ENCODE measurements at regions not wholly inside any gene's neighbourhood (a gene's known extent, or its start where the extent isn't known, plus 50 kb on each side); places are given as distances from the start of the nearest gene placed in this dataset.

DNA sequence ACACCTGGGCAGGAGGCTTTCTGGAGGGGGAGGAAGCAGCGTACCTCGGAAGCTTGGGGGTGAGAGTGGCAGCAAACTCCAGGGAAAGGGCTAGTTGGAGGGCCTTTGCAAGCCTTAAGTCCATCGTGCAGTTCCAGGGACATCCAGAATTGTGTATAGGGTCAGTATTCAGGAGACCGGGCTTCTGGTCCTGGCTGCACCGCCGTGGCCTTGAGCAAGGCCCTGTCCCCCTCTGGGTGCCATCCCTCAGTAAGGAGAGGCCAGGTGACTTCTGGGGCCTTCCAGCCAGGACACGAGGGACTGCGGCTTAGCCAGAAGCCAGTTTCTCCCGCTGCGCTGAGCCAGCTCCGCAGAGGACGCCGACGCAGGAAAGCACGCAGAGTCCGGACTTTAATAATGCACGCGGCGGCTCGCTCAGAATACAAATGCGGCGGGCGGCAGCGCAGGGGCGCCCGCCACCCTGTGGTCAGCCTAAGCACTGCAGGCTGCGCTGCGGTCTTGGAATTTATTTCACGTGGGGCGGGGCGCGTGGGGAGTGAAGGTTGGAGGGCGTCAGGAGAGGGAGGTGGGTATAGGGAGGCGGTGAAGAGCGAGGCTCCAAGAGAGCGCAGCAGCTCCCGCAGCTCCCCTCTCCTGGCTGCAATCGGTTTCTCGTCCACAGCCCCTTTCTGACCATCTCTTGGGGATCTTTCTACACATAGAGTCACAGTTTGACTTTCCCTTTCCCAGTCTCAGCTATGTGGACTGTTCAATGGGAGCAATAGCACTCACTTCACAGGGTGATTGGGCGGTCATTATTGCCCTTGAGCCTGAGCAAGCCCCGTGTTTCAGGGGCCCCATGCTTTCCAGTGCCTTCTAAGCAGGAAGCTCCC is 94.1 kb upstream of the GPR50 start:
- Mint-ChIP-seq H3K27ac (no peak overlapping the region), H3K9me3 (no peaks in the 10 kb centered on the region), H3K36me3 (no peaks in the 10 kb centered on the region), H3K27me3 (ENCODE audit: low read depth in 2 of 2) (peaks cover 16 to 20% of the 10 kb centered on the region in 2 donors), H3K4me3 (no peak overlapping the region), H3K4me1 (peaks cover 0 to 10% of the 10 kb centered on the region in 2 donors)
- intact Hi-C loops (cut with micrococcal nuclease), result no loop called here
- H3K4me1 ChIP-seq (ENCODE audit: control insufficient read depth, insufficient read depth, low read length), result peaks cover 7% of the 10 kb centered on the region
- TF ChIP-seq, protein P1, sequence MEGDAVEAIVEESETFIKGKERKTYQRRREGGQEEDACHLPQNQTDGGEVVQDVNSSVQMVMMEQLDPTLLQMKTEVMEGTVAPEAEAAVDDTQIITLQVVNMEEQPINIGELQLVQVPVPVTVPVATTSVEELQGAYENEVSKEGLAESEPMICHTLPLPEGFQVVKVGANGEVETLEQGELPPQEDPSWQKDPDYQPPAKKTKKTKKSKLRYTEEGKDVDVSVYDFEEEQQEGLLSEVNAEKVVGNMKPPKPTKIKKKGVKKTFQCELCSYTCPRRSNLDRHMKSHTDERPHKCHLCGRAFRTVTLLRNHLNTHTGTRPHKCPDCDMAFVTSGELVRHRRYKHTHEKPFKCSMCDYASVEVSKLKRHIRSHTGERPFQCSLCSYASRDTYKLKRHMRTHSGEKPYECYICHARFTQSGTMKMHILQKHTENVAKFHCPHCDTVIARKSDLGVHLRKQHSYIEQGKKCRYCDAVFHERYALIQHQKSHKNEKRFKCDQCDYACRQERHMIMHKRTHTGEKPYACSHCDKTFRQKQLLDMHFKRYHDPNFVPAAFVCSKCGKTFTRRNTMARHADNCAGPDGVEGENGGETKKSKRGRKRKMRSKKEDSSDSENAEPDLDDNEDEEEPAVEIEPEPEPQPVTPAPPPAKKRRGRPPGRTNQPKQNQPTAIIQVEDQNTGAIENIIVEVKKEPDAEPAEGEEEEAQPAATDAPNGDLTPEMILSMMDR (IDR thresholded peaks at IDR 0.05), result peak; percentile 68
- H3K27ac ChIP-seq (ENCODE audit: low read length), result no peak overlapping the region
- 8% methylated on average over 37 of the region's 41 CpGs for WGBS (ENCODE audit: insufficient coverage)
- no peaks in the 10 kb centered on the region for H3K27me3 ChIP-seq (ENCODE audit: control insufficient read depth, insufficient read depth, low read length)
- no peaks in the 10 kb centered on the region for H3K9me3 ChIP-seq (ENCODE audit: control insufficient read depth, insufficient read depth, low read length)
- peak; percentile 24 to 65 for DNase-seq
- ATAC-seq, result peak; percentile 82 to 97 (median 92)
- no peak overlapping the region for H3K4me3 ChIP-seq (ENCODE audit: low read length)
- no peaks in the 10 kb centered on the region for H3K36me3 ChIP-seq (ENCODE audit: control insufficient read depth, insufficient read depth, low read length)

DNA sequence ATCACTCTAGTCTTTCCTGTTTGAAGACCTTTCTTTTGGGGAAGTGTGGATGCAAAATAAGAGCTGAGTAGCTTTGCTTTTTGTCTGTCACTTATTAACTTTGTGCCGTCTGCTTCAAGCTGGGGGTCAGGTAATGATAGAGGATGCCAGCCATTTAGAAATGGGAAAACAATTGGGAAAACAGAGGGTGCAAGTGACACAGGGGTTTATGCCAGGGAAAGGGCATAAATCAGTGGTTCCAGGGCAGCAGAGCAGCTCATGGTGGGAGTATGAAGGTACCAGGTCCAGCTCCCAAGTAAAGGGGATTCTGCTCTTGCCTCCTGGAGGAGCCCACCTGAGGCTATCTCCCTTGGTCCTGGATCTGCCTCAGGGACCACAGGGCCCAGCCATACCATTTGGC is 91.9 kb upstream of the GPR50 start:
- H3K4me3 ChIP-seq (ENCODE audit: low read length), result no peak overlapping the region
- no peaks in the 10 kb centered on the region for H3K36me3 ChIP-seq (ENCODE audit: control insufficient read depth, insufficient read depth, low read length)
- H3K27me3 ChIP-seq (ENCODE audit: control insufficient read depth, insufficient read depth, low read length), result no peaks in the 10 kb centered on the region
- H3K27ac ChIP-seq (ENCODE audit: low read length), result no peak overlapping the region
- ATAC-seq (no peak), DNase-seq (no peak)
- peaks cover 7% of the 10 kb centered on the region for H3K4me1 ChIP-seq (ENCODE audit: control insufficient read depth, insufficient read depth, low read length)
- peaks cover 16 to 20% of the 10 kb centered on the region in 2 donors for H3K27me3 Mint-ChIP-seq (ENCODE audit: low read depth in 2 of 2)
- H3K4me1 Mint-ChIP-seq, result peaks cover 0 to 10% of the 10 kb centered on the region in 2 donors
- TF ChIP-seq, protein P1 (IDR thresholded peaks at IDR 0.05), result no peak
- no peak overlapping the region for H3K27ac Mint-ChIP-seq
- intact Hi-C loops (cut with micrococcal nuclease), result no loop called here
- H3K4me3 Mint-ChIP-seq, result no peak overlapping the region
- H3K36me3 Mint-ChIP-seq, result no peaks in the 10 kb centered on the region
- WGBS (ENCODE audit: insufficient coverage), result 88% methylated on average over 1 of the region's 1 CpG
- no peaks in the 10 kb centered on the region for H3K9me3 ChIP-seq (ENCODE audit: control insufficient read depth, insufficient read depth, low read length)
- H3K9me3 Mint-ChIP-seq, result no peaks in the 10 kb centered on the region

DNA sequence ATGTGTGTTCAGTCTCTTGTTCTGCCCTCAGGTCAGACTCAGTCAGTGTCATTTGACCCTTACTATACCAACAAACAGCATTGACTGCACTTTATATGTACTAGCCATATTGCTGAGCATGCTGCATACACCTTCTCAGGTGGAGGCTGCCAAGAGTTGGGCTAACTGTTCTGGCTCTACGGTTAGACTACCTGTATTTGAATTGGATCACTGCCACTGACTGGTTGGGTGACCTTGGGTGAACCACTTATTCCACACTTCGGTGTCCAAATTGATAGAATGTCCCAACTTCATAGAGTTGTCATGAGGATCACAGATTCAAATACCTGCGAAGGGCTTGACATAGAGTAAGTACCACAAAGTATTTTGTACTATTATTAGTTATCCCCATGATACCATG is 91.2 kb upstream of the GPR50 start:
- H3K27me3 ChIP-seq (ENCODE audit: control insufficient read depth, insufficient read depth, low read length), result no peaks in the 10 kb centered on the region
- intact Hi-C loops (cut with micrococcal nuclease), result no loop called here

More for the DNA sequence above, 91.2 kb upstream of the GPR50 start:
- no peak for DNase-seq
- TF ChIP-seq, protein P1 (IDR thresholded peaks at IDR 0.05), result no peak
- no peaks in the 10 kb centered on the region for H3K9me3 ChIP-seq (ENCODE audit: control insufficient read depth, insufficient read depth, low read length)
- no peak for ATAC-seq
- H3K4me3 ChIP-seq (ENCODE audit: low read length), result no peak overlapping the region
- 91% methylated on average over 1 of the region's 3 CpGs for WGBS (ENCODE audit: insufficient coverage)
- H3K27ac ChIP-seq (ENCODE audit: low read length), result no peak overlapping the region
- H3K4me1 Mint-ChIP-seq, result peaks cover 0 to 10% of the 10 kb centered on the region in 2 donors
- peaks cover 16 to 23% of the 10 kb centered on the region in 2 donors for H3K27me3 Mint-ChIP-seq (ENCODE audit: low read depth in 2 of 2)
- H3K27ac Mint-ChIP-seq, result no peak overlapping the region
- H3K36me3 Mint-ChIP-seq, result no peaks in the 10 kb centered on the region
- H3K36me3 ChIP-seq (ENCODE audit: control insufficient read depth, insufficient read depth, low read length), result no peaks in the 10 kb centered on the region
- H3K4me1 ChIP-seq (ENCODE audit: control insufficient read depth, insufficient read depth, low read length), result peaks cover 7% of the 10 kb centered on the region
- H3K4me3 Mint-ChIP-seq, result no peak overlapping the region
- no peaks in the 10 kb centered on the region for H3K9me3 Mint-ChIP-seq

All from natural killer cell (primary cell).